ENCODE measurements at regions not wholly inside any gene's neighbourhood (a gene's known extent, or its start where the extent isn't known, plus 50 kb on each side); places are given as distances from the start of the nearest gene placed in this dataset.

DNA sequence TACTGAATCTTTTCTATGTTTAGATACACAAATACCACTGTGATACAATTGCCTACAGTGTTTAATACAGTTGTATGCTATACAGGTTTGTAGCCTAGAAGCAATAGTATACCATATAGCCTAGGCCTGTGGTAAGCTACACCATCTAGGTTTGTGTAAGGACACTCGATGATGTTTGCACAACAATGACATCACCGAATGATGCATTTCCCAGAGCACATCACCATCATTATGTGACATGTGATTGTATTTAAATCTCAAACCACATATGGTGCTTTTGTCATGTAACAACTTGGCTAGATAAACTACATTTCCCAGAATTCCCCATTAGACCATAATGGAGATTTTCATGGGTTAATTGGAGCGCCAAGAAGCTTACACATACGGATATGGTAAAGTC lies 128.4 kb upstream of the CPNE8 start (continued):
- TF ChIP-seq ZNF843 (tag by site-specific recombination; IDR thresholded peaks at IDR 0.05): no peak
- TF ChIP-seq ZNF629 (tag by site-specific recombination; IDR thresholded peaks at IDR 0.05): peak; percentile 76
- TF ChIP-seq ZNF623 (tag by site-specific recombination; IDR thresholded peaks at IDR 0.05): no peak
- no peak for TF ChIP-seq ZNF707 (tag by site-specific recombination; IDR thresholded peaks at IDR 0.05)
- TF ChIP-seq ZBTB20 (tag by site-specific recombination; IDR thresholded peaks at IDR 0.05): 0 out of 2 replicates have a peak, but pooled peaks have one; percentile 11
- no peak for TF ChIP-seq ZNF169 (tag by site-specific recombination; IDR thresholded peaks at IDR 0.05)
- no peak for TF ChIP-seq GLIS2 (tag by site-specific recombination; IDR thresholded peaks at IDR 0.05)
- TF ChIP-seq ZNF132 (tag by site-specific recombination; IDR thresholded peaks at IDR 0.05; ENCODE audit: borderline replicate concordance): no peak
- TF ChIP-seq ZNF404 (tag by site-specific recombination; IDR thresholded peaks at IDR 0.05): no peak
- TF ChIP-seq ZNF302 (tag by site-specific recombination; IDR thresholded peaks at IDR 0.05; ENCODE audit: low read depth): no peak

DNA sequence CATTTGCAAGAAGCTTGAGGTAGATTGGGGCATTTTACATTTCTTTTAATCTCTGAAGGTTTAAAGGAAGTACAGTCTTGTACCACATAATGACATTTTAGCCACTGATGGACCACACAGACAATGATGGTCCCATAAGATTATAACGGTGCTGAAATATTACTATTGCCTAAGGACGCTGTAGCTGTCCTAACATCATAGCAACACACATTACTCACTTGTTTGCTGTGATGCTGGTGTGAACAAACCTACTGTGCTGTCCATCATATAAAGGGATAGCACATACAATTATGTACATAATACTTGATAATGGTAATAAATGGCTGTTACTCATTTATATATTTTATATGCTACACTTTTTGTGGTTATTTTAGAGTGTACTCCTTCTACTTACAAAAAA lies 127.1 kb upstream of the CPNE8 start:
- no peaks in the 10 kb centered on the region for H3K9me3 ChIP-seq (ENCODE audit: control insufficient read depth, insufficient read depth, low read depth, low read length)
- no peak overlapping the region for H3K27ac ChIP-seq (ENCODE audit: extremely low read depth, low read depth, low read length)
- H3K36me3 ChIP-seq (ENCODE audit: control insufficient read depth in 2 of 2, insufficient read depth in 1 of 2, low read length in 2 of 2): no peaks in the 10 kb centered on the region
- ChIA-PET POLR2A (no interaction called here), CTCF (interaction anchor here (1.0 to 1.1 kb wide), 2 partner anchors 9 to 11 kb away, joined by 3 to 5 read pairs; no protein-coding TSS in a partner anchor)
- H3K4me3 ChIP-seq (ENCODE audit: low read depth, low read length): no peak overlapping the region
- H3K4me1 ChIP-seq (ENCODE audit: control insufficient read depth, insufficient read depth, low read length): peaks cover 19% of the 10 kb centered on the region
- TF ChIP-seq KLF7 (tag by site-specific recombination; IDR thresholded peaks at IDR 0.05; ENCODE audit: borderline replicate concordance) (no peak), ZBTB8A (tag by site-specific recombination; IDR thresholded peaks at IDR 0.05) (no peak)
- TF ChIP-seq, protein P1, sequence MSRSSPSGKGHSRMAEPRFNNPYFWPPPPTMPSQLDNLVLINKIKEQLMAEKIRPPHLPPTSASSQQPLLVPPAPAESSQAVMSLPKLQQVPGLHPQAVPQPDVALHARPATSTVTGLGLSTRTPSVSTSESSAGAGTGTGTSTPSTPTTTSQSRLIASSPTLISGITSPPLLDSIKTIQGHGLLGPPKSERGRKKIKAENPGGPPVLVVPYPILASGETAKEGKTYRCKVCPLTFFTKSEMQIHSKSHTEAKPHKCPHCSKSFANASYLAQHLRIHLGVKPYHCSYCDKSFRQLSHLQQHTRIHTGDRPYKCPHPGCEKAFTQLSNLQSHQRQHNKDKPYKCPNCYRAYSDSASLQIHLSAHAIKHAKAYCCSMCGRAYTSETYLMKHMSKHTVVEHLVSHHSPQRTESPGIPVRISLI (tag by site-specific recombination; IDR thresholded peaks at IDR 0.05): no peak

DNA sequence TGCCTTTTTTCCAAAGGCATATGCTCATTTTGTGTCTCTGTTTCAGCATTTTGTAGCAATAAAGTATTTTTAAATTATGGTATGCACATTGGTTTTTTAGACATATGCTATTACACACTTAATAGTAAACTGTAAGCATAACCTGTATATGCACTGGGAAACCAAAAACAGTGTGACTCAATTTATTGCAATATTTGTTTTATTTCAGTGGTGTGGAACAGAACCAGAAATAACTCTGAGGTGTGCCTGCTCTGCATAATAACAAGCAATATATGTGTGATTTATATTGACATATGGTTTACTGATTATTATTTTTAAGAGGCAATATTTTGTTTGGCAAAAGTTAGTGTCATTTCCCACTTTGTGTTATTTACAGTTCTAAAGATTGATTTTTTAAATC lies 126.6 kb upstream of the CPNE8 start:
- H3K9me3 ChIP-seq (ENCODE audit: control insufficient read depth, insufficient read depth, low read depth, low read length): no peaks in the 10 kb centered on the region
- ChIA-PET POLR2A (no interaction called here), CTCF (interaction anchor here (1.1 kb wide), 1 partner anchor 11 kb away, joined by 3 read pairs; no protein-coding TSS in a partner anchor)
- TF ChIP-seq ZNF701 (tag by site-specific recombination; IDR thresholded peaks at IDR 0.05) (no peak), SP3 (tag by site-specific recombination; IDR thresholded peaks at IDR 0.05) (no peak), ZNF292 (tag by site-specific recombination; IDR thresholded peaks at IDR 0.05; ENCODE audit: borderline replicate concordance, low read depth) (no peak), ZNF248 (tag by site-specific recombination; IDR thresholded peaks at IDR 0.05) (no peak), ZNF660 (tag by site-specific recombination; IDR thresholded peaks at IDR 0.05) (no peak), ZNF529 (tag by site-specific recombination; IDR thresholded peaks at IDR 0.05; ENCODE audit: insufficient replicate concordance) (no peak), ZNF791 (tag by site-specific recombination; IDR thresholded peaks at IDR 0.05) (no peak), SETDB1 (IDR thresholded peaks at IDR 0.05; ENCODE audit: insufficient read length, low read length) (no peak), ZNF335 (tag by site-specific recombination; conservative IDR thresholded peaks at IDR 0.05) (no peak), ZNF423 (tag by site-specific recombination; IDR thresholded peaks at IDR 0.05) (no peak), ZNF658 (tag by site-specific recombination; IDR thresholded peaks at IDR 0.05) (no peak), ZIC2 (tag by site-specific recombination; IDR thresholded peaks at IDR 0.05) (no peak), OVOL3 (tag by site-specific recombination; IDR thresholded peaks at IDR 0.05) (no peak), ZNF302 (tag by site-specific recombination; IDR thresholded peaks at IDR 0.05; ENCODE audit: low read depth) (no peak)
- TF ChIP-seq, protein P2, sequence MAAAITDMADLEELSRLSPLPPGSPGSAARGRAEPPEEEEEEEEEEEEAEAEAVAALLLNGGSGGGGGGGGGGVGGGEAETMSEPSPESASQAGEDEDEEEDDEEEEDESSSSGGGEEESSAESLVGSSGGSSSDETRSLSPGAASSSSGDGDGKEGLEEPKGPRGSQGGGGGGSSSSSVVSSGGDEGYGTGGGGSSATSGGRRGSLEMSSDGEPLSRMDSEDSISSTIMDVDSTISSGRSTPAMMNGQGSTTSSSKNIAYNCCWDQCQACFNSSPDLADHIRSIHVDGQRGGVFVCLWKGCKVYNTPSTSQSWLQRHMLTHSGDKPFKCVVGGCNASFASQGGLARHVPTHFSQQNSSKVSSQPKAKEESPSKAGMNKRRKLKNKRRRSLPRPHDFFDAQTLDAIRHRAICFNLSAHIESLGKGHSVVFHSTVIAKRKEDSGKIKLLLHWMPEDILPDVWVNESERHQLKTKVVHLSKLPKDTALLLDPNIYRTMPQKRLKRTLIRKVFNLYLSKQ (tag by site-specific recombination; IDR thresholded peaks at IDR 0.05; ENCODE audit: borderline replicate concordance): no peak
- no peak overlapping the region for H3K27ac ChIP-seq (ENCODE audit: extremely low read depth, low read depth, low read length)
- no peak overlapping the region for H3K4me3 ChIP-seq (ENCODE audit: low read depth, low read length)
- no peaks in the 10 kb centered on the region for H3K36me3 ChIP-seq (ENCODE audit: control insufficient read depth in 2 of 2, insufficient read depth in 1 of 2, low read length in 2 of 2)
- peaks cover 17% of the 10 kb centered on the region for H3K4me1 ChIP-seq (ENCODE audit: control insufficient read depth, insufficient read depth, low read length)

All from HEK293 (cell line).